ENCODE measurements at regions not wholly inside any gene's neighbourhood (a gene's known extent, or its start where the extent isn't known, plus 50 kb on each side); places are given as distances from the start of the nearest gene placed in this dataset.

DNA sequence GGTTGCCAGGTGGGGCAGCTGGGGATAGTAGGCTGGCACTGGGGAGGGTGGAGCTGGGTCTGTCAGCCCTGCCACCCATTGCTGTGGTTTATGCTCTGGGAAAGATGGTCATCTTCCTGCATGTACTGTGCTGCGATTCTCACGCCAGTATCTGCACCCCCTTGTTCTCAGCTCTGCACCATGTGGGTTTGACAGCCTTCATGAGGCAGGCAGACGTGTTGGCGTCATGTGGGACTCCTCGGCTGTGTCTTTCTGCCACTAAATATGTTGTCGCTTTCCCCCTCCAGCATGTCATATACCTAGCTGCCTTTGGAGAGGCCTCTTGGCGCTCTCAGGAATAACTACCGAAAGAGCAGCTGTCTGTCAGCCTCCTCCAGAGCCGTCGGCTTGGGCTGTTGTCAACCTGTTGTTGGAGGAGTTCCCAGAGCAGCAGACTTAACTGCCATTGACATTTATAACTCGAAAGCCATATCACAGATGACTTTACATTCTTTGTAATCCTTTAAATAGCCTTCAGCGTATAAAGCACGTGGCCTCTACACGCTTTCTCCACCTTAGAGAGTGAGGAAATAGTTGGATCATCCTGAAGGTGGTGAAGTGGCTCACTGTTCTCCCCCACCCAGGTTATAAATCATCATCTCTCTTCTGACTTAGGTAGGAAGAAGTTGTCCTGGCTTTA lies 80.4 kb upstream of the MGAT5 start:
- no peak for TF ChIP-seq CTCF (IDR thresholded peaks at IDR 0.05)
- TF ChIP-seq POLR2A (IDR thresholded peaks at IDR 0.05) = no peak
- no peak for TF ChIP-seq EP300 (IDR thresholded peaks at IDR 0.05)
- TF ChIP-seq POLR2AphosphoS5 (IDR thresholded peaks at IDR 0.05) = no peak

Data from gastroesophageal sphincter (tissue), 3 donors.